ENCODE measurements at regions not wholly inside any gene's neighbourhood (a gene's known extent, or its start where the extent isn't known, plus 50 kb on each side); places are given as distances from the start of the nearest gene placed in this dataset.

DNA sequence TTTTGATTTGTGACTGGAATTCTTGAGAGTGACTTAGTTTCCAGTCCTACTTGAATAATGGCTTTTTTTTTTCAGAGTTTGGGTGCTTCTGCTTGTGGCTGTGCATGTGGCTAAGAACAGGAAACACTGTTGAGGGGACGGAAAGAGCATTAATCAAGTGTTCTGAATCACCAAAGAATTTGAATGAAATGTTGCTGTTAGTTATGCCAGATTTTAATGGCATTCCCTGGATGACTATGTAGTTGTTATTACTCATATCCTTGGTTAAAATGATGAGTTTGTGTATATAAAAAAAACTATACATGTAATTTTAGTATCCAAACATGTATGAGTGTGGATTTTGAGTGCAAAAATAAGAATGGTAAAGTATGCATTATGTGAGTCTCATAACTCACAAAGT, 347.9 kb downstream of the BCAT1 start:
- DNase-seq = no peak

DNA sequence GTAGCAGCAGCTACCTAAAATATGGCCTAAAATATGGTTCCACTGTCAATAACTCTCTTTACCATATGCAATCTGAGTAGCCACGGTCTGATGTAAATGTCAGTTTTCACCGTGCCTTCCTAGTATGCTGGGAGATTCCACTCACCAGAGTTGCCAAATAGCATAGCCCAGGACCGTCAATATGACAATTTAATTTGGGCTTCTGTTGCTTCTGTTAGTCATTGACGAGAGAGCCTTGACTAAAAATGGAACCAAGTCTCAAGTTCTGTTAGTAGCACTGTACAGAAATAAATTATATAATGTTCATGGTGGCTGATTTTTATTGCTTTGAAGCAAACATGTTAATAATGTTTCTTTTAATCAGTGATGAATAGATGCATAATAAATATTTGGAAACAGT, 348.4 kb downstream of the BCAT1 start:
- no peak for DNase-seq

DNA sequence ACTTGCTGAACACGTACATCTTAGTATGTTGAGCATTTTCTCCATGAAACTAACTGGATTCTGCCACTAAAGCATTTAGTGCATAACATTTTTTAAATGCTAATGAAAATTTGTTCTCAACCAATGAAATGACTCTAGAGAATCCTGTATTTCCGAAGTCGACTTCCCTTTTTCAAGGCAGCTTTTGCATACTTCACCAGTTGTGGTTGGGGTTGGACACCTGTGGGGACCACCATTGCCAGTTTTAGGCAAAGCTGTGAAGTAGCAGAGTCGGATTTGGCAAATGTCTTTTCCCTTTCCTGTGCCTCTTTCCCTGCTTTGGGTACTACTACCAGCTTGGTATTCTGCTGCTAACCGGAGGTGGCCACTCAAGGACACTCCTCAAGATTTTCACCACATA, 349.2 kb downstream of the BCAT1 start:
- no peak for DNase-seq

DNA sequence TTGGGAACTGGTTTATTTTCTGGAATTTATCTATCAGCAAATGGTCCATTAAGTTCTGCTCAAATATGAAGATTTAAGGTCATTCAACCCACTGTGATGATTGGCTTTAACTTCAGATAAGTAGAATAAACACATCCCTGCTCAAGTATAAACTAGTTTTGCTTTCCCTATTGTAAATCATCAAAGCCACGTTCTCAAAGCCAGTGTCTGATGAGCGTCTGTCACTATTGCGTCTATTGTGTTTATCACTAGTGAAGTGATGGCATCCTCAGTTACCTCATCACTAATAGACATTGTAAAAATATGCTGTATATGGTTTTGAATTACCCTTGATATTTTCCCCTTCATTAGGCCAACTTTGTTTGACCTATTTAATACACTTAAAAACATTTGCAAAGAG, 351.3 kb downstream of the BCAT1 start:
- DNase-seq = no peak

DNA sequence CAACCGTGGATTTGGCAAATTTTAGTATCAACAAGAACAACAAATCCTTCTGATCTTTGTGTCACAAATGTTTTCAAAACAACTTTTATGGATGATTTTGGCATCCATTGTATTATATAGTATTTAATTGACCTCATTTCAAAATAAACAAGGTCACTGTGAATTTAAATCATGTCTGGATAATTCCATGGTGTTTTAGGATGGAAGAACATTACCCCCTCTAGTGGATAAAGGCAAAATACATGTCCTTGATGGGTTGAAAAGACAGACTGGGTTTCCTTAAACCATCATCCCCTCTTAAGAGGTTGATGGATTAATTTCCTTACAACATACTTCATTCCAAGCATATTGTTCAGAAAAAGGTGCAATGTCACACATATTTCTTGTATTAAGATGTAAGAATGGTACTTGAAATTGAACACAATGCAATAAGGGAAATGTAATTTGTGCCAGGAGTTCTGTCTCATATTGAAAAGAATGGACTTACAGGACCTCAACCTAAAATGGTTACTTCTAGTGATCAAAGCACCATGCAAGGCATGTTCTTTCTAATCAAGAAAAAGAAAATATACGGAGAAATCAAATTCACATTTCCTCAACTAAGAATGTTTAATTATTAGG, 352.0 kb downstream of the BCAT1 start:
- DNase-seq = no peak

DNA sequence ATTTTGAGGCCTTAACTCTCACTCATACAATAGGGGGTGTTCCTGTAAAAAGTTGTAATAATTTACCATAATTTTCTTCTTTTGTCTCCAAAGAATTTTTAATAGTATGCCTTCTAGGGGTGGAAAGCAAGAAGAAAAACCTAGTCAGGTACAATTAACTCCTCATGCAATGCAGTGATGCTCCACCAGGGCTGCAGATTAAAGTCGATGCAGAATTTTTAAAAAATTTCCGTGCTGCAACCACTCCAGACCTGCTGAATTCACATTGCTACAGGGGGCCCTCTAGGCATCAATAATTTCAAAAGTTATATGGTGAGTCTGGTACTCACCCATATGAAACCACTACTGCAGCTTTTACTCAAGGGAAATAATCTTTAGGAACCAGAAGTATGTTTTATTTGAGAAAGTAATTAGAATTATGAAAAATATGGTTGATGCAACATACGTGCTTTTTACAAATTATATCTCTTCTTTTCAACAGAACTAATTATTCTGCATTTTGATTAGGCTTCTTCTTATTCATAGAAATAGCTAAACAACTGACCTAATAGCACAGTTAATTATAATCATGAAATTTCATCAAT, 353.2 kb downstream of the BCAT1 start:
- no peak for DNase-seq

DNA sequence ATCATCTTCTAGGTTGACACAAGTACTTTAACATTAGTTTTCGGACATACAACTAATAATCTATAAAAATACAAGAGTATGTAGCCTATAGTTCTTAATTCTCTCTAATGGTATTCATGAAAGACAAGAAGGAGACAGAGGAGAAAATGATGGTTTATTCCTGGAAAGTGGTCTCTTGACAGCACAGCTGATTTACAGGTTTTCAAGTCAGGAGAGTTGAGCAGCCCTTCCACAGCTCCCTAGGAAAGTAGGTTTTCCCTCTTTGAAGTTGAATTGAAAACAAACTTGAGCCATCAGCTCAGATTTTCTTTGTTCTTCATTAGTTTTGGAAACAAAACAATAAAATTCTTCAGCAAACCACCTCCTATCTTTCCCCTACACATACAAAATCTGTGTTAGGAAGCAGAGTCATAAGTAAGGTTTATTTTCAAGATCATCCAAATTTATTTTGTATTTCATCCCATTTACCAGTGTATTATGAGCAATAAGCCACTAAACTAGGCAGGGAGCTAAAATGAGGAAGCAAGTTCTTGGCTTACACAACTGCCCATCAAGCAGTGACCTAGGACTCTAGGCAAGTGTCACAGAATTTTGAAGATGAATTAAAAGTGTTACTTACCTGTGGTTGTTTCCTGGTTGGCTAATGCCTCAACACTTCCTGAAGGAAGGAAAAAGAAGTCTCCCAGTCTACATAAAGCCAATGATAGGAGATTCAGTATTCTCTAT, 357.0 kb downstream of the BCAT1 start:
- no peak for DNase-seq

DNA sequence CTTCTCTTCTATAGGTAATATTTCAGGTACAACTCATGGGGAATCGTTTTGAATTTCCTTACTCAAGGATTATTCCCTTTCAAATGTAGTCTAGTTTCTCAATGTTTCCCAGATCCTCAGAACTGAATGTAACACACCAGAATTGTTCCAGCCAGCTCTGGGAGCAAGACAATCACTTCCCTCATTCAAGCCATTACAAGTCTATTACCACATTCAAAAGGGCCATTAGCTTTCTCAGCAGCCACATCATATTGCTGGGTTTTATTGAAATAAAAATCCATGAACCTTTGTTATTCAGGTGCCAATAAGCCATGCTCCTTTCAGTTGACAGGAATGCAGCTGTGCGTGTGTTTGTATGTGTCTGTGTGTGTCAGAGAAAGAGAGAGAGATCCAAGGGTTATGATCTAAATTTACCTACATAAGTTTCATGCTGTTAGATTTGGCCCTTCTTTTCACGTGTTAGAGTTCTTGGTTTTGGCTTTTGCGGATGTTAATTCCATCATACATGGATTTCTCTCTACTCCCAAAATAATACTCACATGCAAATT, 357.7 kb downstream of the BCAT1 start:
- no peak for DNase-seq

DNA sequence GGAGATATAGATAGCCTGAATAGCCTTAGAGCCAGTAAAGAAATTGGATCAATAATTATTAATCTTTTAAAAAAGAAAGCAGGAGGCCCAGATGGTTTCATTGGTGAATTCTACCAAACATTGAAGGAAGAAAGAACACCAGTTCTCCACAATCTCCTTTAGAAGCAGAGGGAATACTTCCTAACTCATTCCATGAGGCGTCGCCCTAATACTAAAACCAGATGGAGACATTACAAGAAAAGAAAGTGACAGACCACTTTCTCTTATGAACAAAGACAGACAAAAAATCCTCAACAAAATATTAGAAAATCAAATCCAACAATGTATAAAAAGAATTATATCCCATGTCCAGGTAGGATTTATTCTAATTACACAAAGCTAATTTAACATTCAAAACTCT, 362.6 kb downstream of the BCAT1 start:
- no peak for DNase-seq

DNA sequence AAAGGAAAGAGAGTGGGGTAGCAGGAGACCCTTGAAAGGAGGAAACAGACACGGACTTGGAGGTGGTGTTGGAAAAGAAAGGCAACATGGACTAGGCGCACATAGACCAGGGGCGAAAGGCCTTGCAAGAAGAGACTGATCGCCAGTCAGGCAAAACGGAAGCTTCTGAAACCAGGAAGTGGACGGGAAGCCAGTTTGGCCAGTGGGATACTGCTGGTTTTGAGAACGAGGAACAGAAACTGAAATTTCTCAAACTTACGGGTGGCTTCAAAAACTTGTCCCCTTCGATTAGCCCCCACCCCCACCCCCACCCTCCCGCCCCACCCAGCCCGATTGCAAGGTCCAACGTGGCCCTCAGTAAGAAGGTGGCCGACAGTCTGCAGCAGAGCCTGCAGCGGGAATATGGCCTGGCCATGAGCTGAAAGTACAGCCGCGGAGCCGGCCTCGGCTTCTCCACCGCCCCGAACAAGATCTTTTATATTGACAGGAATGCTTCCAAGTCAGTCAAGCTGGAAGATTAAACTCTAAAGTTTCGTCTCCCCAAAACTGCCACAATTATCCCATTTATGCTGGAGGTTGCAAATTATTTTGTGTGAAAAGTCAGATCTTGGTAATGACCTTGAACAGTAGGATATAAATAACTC, 364.7 kb downstream of the BCAT1 start:
- no peak for DNase-seq

DNA sequence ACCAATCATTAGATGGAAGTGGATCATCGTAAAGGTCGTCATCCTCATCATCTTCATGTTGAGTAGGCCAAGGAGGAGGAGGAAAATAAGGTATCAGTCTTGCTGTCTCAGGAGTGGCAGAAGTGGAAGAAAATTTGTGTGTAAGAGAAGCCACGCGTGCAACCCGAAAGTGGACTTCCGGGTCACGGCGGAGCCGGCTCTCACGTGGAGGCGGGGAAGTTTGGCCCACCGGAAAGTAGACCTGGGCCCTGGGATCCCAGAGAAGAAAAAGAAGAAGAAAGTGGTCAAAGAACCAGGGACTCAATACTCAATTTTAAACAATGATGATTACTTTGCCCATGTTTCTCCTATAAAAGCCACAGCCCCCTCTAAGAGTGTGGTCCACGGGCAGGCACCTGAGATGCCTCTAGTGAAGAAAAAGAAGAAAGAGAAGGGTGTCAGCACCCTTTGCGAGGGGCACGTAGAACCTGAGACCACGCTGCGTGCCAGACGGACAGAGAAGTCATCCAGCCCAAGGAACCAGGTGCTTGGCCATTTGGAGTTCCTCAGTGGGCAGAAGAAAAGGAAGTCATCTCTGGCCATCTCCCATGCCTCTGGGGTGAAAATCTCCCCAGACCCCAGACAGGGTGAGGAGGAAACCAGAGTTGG, 365.8 kb downstream of the BCAT1 start:
- DNase-seq = no peak

DNA sequence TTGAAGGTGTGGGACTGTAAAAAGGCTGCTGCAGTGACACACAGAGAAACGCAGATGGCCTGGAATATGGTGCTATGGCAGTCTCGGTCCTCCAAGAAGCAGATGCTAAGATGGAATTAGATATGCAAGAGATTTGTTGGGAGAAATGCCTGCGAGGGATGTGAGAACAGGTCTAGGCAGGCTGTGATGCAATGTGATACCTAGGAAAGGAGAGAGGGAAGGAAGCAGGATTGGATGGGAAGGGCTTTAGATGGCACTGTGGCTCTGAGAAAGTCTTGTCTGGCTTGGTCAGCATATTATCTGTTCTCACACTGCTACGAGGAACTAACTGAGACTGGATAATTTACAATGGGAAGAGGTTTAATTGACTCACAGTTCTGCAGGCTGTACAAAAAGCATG, 374.4 kb downstream of the BCAT1 start:
- no peak for DNase-seq

DNA sequence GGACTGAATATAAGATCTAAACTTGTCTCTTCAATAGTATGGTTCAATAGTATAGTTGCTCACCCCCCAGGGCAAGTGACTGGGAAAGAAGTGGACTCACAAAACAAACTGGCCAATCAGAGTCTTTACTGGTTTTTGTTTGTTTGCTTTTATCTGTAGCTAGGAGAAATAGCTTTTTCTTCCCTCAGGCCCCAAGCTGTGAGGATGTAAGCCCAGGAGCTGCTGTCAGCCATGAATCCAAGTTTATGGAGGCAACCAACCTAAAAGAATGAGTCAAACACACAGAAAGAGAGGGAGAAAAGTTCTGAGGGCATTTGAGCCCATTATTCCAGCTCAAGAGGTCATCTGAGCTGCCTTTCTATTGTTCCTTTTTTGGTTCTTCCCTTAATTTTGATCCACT, 375.3 kb downstream of the BCAT1 start:
- no peak for DNase-seq

DNA sequence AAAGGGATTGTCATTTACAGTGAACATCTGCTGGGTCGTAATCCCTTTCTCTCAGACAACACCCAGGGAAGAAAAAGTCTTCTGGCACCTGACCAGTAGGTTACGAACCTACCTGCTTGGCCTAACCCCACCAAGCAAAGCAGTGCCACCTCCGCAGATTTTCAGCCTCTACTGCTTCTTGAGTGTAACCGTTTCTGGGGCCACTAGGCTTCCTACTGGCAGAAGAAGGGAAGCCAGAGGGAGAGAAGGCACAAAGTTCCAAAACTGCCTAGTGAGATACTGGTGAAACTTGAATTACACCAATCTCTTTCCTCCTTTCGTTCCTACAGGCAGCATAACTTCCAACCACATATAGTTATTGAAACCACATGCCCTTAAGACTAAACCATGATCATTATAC, 383.6 kb downstream of the BCAT1 start:
- DNase-seq = no peak

DNA sequence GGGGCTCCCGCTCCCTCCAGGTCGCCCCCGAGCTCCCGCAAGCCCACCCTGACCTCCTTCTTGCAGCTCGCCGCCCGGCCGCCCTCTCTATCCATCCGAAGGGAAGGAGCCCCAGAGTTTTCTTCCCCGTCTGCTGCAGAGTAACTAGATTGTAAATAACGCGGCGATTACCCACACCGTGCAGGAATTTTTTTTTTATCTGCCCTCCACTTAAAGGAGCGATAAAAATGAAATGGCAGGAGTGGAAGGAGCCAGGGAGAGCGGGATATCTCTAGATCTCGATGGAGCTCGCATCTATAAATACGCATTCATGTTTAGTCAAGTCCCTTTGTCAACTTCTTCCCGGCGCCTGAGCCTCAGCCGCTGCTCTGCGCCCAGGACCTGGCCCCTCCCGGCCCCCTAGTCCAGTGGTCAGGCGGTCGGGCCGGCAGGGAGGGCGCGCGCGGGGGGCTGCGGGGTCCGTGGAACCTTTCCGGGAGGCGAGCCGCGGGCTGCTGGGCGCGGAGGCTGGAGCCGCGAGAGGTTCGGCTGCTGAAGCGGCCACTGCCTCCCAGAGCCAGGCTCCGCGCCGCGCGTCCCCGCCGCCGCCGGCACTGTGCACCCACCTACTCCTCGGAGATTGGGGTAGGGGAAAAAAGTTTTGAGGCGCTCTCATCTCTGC, 386.0 kb downstream of the BCAT1 start:
- DNase-seq = no peak

DNA sequence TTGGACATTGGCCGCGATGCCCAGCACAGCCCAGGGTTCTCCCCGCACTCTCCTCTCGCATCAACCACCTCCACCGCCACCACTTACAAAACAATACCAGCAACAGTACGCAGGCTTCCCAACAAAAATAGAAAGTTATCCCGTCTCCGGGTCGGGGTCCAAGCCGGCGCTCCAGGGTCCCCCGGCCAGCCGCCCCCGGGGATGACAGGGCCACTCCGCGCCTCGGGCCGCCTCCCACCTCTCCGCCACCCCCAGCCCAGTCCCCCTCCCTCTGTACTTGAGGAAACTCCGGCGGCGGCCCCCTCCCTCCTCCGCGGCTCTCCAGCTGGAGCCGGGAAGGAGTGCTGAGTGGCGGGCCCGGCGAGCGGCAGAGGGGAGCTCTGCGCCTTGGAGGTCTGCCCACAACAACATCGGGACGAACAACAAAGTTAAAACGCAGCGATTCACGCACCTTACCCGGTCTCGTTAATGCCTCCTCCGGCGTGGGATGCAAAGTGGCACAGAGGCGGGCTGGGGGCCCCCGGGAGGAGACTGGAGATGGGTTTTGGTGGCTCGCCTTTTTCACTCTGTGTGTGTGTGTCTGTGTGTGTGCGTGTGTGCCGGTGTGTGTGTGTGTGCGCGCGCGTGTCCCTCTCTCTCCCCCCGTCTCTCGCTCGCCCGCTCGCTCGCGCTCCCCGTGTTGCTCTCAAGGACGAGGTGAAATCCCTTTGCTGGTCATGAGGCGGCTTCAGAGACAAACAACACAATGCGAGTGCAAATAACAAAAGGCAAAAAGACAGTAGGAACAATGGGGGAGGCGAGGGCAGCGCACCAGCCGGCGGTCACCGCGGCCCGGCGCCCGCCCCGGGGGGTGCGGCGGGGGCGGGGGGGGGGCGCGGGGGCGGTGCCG, 386.8 kb downstream of the BCAT1 start:
- peak; percentile 2 for DNase-seq

DNA sequence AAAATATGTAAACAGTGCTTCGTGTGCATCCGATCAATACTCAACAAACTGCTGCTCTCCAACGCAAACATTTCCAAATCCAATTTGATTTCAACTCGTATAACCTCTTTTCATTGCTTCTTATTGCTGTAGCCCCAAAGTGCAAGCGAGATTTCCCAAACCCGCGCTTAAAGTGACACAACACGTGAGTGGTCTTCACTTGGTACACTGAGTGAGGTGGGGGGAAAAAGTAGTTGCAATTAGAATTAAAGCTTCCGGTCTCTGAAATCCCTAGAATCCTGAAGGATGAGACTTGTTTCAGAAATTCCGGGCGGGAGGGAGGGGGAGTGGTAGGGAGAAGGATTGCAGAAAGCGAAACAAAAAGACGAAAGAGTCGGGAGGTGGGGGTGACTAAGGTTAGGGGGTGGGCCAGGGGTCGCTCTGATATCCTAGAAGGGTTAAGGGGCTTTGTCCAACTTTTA, 387.5 kb downstream of the BCAT1 start:
- no peak for DNase-seq

DNA sequence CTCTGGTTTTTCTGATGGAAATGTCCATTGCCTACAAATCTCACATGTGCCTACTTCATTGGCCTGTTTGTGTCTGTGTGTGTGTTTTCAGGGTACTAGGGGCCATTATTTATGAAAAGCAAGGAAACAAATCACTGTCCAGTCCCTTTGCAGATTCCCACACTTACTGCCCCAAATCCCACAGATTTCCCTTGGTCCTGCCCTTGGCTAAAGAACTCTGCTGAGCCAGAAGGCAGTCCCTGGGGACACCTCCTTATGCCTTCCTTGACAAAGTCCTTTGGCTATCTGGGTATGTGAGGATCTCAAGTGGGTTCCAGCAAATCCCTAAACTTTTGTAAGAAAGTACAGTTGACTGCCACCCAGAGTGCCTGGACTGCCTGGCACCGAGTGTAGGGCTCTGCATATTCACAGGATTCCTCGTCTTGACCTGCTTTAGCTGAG, 388.1 kb downstream of the BCAT1 start:
- DNase-seq = no peak

DNA sequence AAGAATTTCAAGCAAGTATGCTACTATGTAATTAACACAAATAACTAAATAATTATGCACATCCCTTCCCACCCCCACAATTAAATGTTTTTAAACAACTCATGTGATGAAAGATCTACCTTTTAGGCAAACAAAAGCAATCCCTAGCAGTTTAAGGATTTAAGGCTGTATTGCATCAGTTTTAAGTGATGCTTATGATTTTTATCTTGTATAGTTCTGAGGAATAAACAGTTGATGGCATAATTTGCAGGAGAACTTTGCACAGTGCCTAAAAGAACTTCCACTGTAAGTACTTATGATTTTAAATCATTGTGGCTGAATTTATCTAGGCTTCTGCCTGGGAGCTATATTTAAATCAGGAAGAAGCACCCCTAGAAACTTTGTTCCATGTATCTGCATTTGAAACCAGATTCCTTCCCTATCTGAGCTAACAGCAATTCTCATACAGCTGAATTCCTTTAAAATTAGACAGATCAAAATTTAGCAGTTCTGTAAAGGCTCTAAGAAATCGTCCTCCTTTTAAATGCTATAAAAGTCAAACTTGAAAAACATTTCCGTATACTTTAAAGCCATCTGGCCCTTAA, 388.6 kb downstream of the BCAT1 start:
- no peak for DNase-seq

DNA sequence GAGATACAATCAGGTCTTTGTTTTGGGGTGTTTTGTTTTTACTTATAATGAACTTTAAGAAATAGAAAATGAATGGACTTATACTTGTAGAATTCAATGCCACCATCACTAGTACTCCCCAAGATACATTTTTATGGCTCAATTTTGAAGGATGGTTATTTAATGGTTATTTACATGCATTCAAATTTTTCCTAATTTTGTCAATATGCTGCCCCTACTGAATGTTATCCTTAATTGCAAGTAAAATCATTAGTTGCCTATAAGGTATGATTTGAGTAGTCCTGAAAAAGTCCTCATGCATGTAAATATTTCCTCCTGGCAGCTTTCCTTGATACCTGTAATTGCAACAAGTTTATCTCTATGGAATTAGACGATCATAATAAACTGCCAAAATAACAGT, 391.2 kb downstream of the BCAT1 start:
- DNase-seq = no peak

DNA sequence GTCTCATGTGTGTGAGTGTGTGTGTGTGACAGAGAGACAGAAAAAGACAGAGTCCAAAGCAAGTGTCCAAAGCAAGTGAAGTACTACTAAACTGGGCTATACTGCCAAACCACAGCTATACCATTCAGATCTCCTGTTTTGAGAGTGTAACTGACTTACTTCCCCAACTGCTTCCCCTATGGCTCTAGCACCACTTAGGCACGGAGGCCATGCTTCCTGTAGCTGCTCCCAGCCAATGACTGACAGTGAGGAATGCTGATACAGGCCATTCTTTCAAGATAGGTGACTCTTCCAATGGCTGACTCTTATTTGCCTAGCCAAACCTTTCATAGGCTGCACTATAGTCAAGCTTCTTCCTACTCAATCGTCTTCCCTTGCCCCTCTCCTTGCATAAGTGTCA, 393.2 kb downstream of the BCAT1 start:
- no peak for DNase-seq

Measured in CD4-positive, alpha-beta T cell treated with Interleukin-21 for 1 hour (primary cell).